ENCODE measurements at regions not wholly inside any gene's neighbourhood (a gene's known extent, or its start where the extent isn't known, plus 50 kb on each side); places are given as distances from the start of the nearest gene placed in this dataset.
A peak's percentile ranks its signal among the peaks of the same experiment; 100 is the strongest.

DNA sequence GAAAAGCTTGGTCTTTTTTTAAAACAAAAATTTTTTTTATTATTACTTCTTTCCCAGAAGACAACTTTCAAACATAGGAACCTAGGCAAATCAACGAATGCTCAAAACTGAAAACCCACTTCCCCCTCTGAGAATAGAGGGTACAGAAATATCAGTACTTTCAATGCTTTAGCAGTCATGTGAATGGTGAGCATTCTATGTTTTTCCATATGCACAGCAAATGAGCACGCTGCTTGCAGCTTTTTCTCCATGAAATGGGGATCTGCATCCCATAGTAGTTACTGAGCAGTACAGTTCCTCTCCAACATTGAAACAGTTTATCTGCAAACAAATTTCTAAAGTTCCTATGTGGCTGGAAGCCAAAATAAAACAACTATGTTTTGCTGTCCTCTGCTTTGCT, 108.4 kb upstream of the BMP2K start:
- Histone ChIP-seq H3K36me3 (peaks cover 0 to 10% (median 0%) of the 10 kb centered on the region in 11 experiments; a peak in 1 of 22 replicates), H3K27me3 (no peaks in the 10 kb centered on the region), H3K4me2 (peak overlapping the region; percentile 49 to 96 (median 80)), H3K4me1 (peaks cover 65 to 100% (median 69%) of the 10 kb centered on the region in 10 experiments), H3K4me3 (peak overlapping the region in 4 of 10 experiments; percentile 5 to 26 (median 10); a peak in 6 of 20 replicates), H4K20me1 (no peaks in the 10 kb centered on the region), H3K9me3 (replicated peaks in 1 of 11) (peaks cover 0 to 15% (median 7%) of the 10 kb centered on the region in 11 experiments; a peak in 8 of 22 replicates), H3K27ac (peak overlapping the region; percentile 74 to 96 (median 93)), H3K9ac (peak overlapping the region; percentile 43 to 90 (median 66); a peak in 21 of 22 replicates)
- no peak for TF ChIP-seq Cebpa-rat (IDR thresholded peaks at IDR 0.05)

DNA sequence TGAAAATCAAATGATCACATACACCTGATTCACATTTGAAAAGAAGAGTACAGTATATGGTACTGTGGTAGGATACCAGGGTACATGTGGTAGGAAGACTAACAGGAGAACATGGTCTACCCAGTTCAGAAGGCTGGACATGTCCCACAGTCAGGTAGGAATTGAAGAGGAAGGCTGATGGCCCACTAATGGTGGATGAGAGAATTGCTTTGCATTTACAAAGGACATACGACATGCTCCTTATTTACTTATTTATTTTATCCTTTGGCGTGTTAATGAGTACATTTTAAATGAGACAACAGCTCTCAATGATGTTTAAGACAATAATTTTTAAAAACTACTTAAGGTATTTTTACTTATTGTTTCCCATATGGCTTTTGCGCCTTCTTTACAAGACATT, 106.7 kb upstream of the BMP2K start:
- no peak for TF ChIP-seq Cebpa-rat (IDR thresholded peaks at IDR 0.05)
- Histone ChIP-seq H3K36me3 (peaks cover 0 to under 1% (median 0%) of the 10 kb centered on the region in 11 experiments; a peak in 1 of 22 replicates), H4K20me1 (no peaks in the 10 kb centered on the region), H3K4me2 (peak overlapping the region in 10 of 11 experiments; percentile 17 to 96 (median 83); a peak in 13 of 22 replicates), H3K27me3 (no peaks in the 10 kb centered on the region), H3K9ac (no peak overlapping the region; a peak in 1 of 22 replicates), H3K4me1 (peaks cover 48 to 90% (median 55%) of the 10 kb centered on the region in 10 experiments), H3K4me3 (no peak overlapping the region), H3K27ac (peak overlapping the region in 6 of 11 experiments; percentile 93 to 96 (median 95); a peak in 11 of 22 replicates), H3K9me3 (replicated peaks in 1 of 11) (peaks cover 0 to 15% (median 6%) of the 10 kb centered on the region in 11 experiments; a peak in 8 of 22 replicates)

DNA sequence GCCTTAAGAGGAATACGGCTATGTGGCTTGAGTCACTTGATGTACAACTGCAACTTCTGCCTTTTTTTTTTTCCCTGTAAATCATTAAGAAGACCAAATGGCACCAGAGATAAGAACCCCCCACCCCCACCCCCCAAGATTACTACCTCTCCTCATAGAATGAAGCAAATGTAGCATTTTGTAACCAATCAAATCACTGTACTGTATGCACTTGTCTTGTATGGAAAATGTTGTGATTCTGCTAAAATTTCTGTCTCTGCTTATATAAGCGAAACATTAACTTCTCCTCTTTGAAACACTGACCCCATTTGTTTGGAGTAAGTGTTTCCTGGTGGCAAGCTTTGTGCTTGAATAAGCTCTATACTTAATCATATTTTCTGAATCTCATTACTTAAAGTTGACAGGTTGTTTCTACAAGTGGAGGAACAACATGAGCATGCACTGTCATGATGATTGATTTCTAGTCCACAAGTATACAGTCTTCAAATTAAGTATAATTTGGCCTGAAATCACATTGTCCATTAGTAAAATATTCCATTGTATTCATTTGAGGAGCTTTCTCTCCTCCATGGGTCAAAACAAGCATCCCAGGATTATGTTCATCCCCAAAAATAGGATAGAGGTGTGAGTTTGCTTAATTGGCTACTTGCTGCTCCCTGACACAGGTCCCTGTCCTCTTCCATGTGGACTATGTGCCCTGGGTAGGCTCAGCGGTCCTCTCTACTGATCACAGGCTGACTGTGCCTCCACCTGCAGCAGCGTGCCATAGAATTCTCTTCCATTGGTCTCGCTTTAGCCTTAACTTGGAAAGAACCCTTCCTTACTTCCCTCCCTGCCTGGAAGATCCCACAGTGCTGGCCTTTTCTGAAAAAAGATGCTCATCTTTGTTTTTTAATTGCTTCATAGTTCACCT, 104.0 kb upstream of the BMP2K start:
- H3K9me3 ChIP-seq (replicated peaks in 1 of 11) = peaks cover 10 to 27% (median 14%) of the 10 kb centered on the region in 11 experiments; a peak in 17 of 22 replicates
- H4K20me1 ChIP-seq = no peaks in the 10 kb centered on the region
- no peak for TF ChIP-seq Cebpa-rat (IDR thresholded peaks at IDR 0.05)
- no peak overlapping the region for H3K4me3 ChIP-seq
- H3K36me3 ChIP-seq = peaks cover 0 to 10% (median 0%) of the 10 kb centered on the region in 11 experiments; a peak in 2 of 22 replicates
- peak overlapping the region in 3 of 11 experiments; percentile 18 to 96 (median 38); a peak in 4 of 22 replicates for H3K27ac ChIP-seq
- H3K9ac ChIP-seq = peak overlapping the region in 2 of 11 experiments; percentile 26 to 32; a peak in 2 of 22 replicates
- no peaks in the 10 kb centered on the region for H3K27me3 ChIP-seq
- peaks cover 23 to 73% (median 29%) of the 10 kb centered on the region in 10 experiments for H3K4me1 ChIP-seq
- H3K4me2 ChIP-seq = peak overlapping the region in 4 of 11 experiments; percentile 3 to 96 (median 71); a peak in 6 of 22 replicates

DNA sequence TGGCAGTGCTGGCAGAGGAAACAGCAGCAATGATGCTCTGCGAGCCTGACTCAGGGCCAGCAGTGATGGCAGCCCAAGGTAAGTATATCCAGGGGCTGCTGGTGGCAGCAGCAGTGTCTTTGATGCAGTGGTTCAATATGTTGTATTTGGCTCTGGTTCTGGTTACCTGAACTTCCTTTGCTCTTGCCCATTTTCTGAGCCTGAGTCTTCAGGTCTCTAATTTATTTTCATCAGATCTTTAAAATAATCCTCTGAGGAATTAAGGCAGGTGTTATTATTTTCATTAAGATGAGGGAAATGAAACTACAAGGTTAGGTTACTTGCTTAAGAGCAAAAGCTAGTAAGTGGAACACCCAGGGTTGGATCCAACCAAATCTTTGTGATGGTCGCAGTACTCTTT, 102.8 kb upstream of the BMP2K start:
- Histone ChIP-seq H3K9me3 (replicated peaks in 1 of 11) (peaks cover 10 to 27% (median 14%) of the 10 kb centered on the region in 11 experiments; a peak in 17 of 22 replicates), H3K9ac (no peak overlapping the region), H3K4me3 (no peak overlapping the region), H3K36me3 (peaks cover 0 to 10% (median 0%) of the 10 kb centered on the region in 11 experiments; a peak in 2 of 22 replicates), H3K27me3 (no peaks in the 10 kb centered on the region), H4K20me1 (no peaks in the 10 kb centered on the region), H3K4me1 (peaks cover 12 to 65% (median 17%) of the 10 kb centered on the region in 10 experiments), H3K4me2 (peak overlapping the region in 6 of 11 experiments; percentile 3 to 96 (median 32); a peak in 8 of 22 replicates), H3K27ac (peak overlapping the region in 1 of 11 experiments; percentile 96; a peak in 1 of 22 replicates)
- no peak for TF ChIP-seq Cebpa-rat (IDR thresholded peaks at IDR 0.05)

DNA sequence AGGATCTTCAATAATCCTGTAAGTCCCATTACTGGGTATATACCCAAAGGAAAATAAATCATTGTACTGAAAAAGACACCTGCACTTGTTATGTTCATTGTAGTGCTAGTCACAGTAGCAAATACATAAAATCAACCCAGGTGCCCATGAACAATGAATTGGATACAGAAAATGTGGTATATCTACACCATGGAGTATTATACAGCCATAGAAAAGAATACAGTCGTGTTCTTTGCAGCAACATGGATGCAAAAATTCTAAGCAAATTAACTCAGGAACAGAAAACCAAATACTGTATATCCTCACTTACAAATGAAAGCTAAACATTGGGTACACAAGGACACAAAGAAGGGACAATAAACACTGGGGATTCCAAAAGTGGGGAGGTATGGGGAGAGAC, 100.8 kb upstream of the BMP2K start:
- no peak overlapping the region for H3K4me3 ChIP-seq
- H3K4me2 ChIP-seq = no peak overlapping the region
- H3K36me3 ChIP-seq = peaks cover 0 to 10% (median 0%) of the 10 kb centered on the region in 11 experiments; a peak in 2 of 22 replicates
- H3K27me3 ChIP-seq = no peaks in the 10 kb centered on the region
- no peak for TF ChIP-seq Cebpa-rat (IDR thresholded peaks at IDR 0.05)
- H3K9me3 ChIP-seq (replicated peaks in 1 of 11) = peaks cover 9 to 22% (median 12%) of the 10 kb centered on the region in 11 experiments; a peak in 17 of 22 replicates
- peaks cover 0 to 45% (median 5%) of the 10 kb centered on the region in 10 experiments; a peak in 9 of 20 replicates for H3K4me1 ChIP-seq
- H3K9ac ChIP-seq = no peak overlapping the region
- no peaks in the 10 kb centered on the region for H4K20me1 ChIP-seq
- H3K27ac ChIP-seq = no peak overlapping the region

DNA sequence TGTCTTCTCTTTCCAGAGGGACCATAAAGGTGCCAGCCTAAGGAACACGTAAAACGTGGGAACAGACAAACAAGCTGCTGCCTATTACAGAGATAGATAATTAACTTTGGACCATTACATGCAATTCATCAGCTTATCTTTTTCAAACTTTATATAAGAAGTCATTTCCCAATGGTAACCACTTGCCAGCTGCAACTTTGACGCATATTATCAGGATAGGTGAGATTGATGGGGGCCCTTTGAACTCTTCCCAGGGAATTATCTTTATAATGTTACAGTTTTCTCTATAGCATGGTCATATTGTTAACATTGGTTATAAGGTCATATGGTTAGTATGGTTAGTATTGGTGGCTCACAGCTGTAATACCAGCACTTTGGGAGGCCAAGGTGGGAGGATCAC, 94.1 kb upstream of the BMP2K start:
- Histone ChIP-seq H3K27me3 (no peaks in the 10 kb centered on the region), H3K4me2 (no peak overlapping the region), H4K20me1 (no peaks in the 10 kb centered on the region), H3K4me3 (no peak overlapping the region), H3K9ac (no peak overlapping the region), H3K9me3 (replicated peaks in 1 of 11) (no peaks in the 10 kb centered on the region), H3K27ac (no peak overlapping the region), H3K4me1 (peaks cover 0 to 21% (median 0%) of the 10 kb centered on the region in 10 experiments; a peak in 6 of 20 replicates), H3K36me3 (peaks cover 0 to 9% (median 0%) of the 10 kb centered on the region in 11 experiments; a peak in 1 of 22 replicates)
- TF ChIP-seq Cebpa-rat (IDR thresholded peaks at IDR 0.05) = no peak

DNA sequence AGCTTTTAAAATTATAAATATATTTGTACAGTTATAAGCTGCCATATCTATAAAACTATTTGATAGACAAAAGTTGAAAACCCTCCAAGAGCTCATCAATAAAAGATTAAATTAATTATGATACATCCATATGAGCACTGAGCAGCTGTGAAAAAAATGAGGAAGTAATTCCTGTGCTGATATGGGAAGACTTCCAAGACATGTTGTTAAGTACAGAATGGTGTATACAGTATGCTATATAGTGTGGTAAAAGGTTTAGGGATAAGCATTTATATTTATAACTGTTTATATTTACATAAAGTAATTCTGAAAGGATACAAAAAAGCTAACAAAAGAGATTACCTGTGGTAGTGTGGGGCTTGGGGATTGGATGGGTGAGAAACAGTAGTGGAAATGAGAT, 92.8 kb upstream of the BMP2K start:
- no peak overlapping the region for H3K4me3 ChIP-seq
- no peak for TF ChIP-seq Cebpa-rat (IDR thresholded peaks at IDR 0.05)
- no peaks in the 10 kb centered on the region for H3K27me3 ChIP-seq
- H3K4me2 ChIP-seq = peak overlapping the region in 2 of 11 experiments; percentile 51 to 56; a peak in 2 of 22 replicates
- no peaks in the 10 kb centered on the region for H4K20me1 ChIP-seq
- H3K9me3 ChIP-seq (replicated peaks in 1 of 11) = no peaks in the 10 kb centered on the region
- peaks cover 0 to 18% (median 0%) of the 10 kb centered on the region in 10 experiments; a peak in 6 of 20 replicates for H3K4me1 ChIP-seq
- no peak overlapping the region for H3K9ac ChIP-seq
- no peak overlapping the region for H3K27ac ChIP-seq
- H3K36me3 ChIP-seq = peaks cover 0 to 9% (median 0%) of the 10 kb centered on the region in 11 experiments; a peak in 1 of 22 replicates

DNA sequence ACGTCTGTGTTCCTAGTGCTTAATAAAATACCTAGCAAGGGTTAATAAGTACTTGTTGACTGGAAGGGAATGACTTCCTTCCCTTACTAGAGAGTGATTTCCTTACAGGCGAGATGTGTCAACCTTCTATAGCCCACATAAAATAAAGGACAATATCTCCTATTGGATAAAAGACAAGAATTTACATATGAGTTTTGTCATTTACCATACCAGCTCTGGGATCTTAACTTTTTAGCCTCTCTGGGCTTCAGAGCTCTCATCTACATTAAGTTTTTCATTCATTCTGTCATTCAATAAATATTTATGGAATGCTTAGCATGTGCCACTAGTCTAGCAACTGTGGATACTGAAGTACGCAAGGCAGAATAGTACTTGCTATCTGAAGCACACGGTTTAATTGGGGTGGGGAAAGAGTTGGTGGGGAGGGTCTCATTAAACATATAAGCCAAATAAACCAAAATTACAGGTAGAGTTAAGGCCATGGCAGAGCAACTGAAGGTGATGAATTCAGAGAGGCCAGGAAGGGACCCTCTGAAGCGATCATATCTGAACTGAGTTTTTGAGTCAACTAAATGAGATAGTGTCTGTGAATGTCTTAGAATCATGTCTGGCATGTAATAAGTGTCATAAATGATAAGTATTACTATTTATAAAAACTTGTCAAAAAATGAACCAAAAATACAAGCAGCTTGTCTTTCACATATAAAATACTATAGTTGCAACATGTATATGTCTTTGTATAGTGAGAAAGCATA, 91.6 kb upstream of the BMP2K start:
- peaks cover 0 to 22% (median 0%) of the 10 kb centered on the region in 10 experiments; a peak in 6 of 20 replicates for H3K4me1 ChIP-seq
- H3K4me2 ChIP-seq = peak overlapping the region in 3 of 11 experiments; percentile 2 to 56 (median 51); a peak in 5 of 22 replicates
- H3K27ac ChIP-seq = no peak overlapping the region

More for the DNA sequence above, 91.6 kb upstream of the BMP2K start:
- Histone ChIP-seq H3K9me3 (replicated peaks in 1 of 11) (no peaks in the 10 kb centered on the region), H3K4me3 (no peak overlapping the region), H3K36me3 (peaks cover 0 to 9% (median 0%) of the 10 kb centered on the region in 11 experiments; a peak in 1 of 22 replicates), H3K27me3 (no peaks in the 10 kb centered on the region), H4K20me1 (no peaks in the 10 kb centered on the region), H3K9ac (no peak overlapping the region)
- TF ChIP-seq Cebpa-rat (IDR thresholded peaks at IDR 0.05) = no peak
